Stomach (tissue), 8 donors: ENCODE measurements at regions not wholly inside any gene's neighbourhood (a gene's known extent, or its start where the extent isn't known, plus 50 kb on each side); places are given as distances from the start of the nearest gene placed in this dataset.

Experiments used
- DNase-seq, 2 donors: peaks; one replicate each; pipeline versions ENCODE4 v3.0.0 to v3.0.0-alpha.2; 2013 to 2019
- H3K27ac ChIP-seq, 5 donors: fragments of 200-600 bp in 4 of 5; sonication (generic) in 4 of 5; one replicate each; pipeline ENCODE4 v1.5.1; 2013 to 2019; ENCODE audit warnings: mild to moderate bottlenecking in 1 of 5, moderate library complexity in 1 of 5
- H3K27me3 ChIP-seq, 3 donors: fragments of 200-600 bp; sonication (generic); one replicate each; pipeline ENCODE4 v1.5.1; 2017 to 2019; ENCODE audit warnings: mixed run types in 1 of 3
- H3K36me3 ChIP-seq, 4 donors: fragments of 200-600 bp; sonication (generic); 1 replicate in 3 of 4; 2 replicates in 1 of 4; pipeline ENCODE4 v1.5.1; 2016 to 2019
- H3K4me1 ChIP-seq, 4 donors: fragments of 200-600 bp; sonication (generic); one replicate each; pipeline ENCODE4 v1.5.1; 2016 to 2019
- H3K4me3 ChIP-seq, 4 donors: fragments of 200-600 bp; sonication (generic) in 3 of 4; one replicate each; pipeline ENCODE4 v1.5.1; 2016 to 2019; ENCODE audit warnings: mild to moderate bottlenecking in 1 of 4
- H3K9me3 ChIP-seq, 4 donors: fragments of 200-600 bp; sonication (generic); one replicate each; pipeline ENCODE4 v1.5.1; 2016 to 2019
- CTCF ChIP-seq, 7 experiments: fragments of 450-650 bp in 4 of 7; fragments of 200-600 bp in 3 of 7; sonication (generic) in 3 of 7; IDR thresholded peaks; one replicate each; pipeline ENCODE4 v1.5.1; 2016 to 2019; ENCODE audit warnings: antibody characterized with exemption in 7 of 7, control low read depth in 2 of 7, mild to moderate bottlenecking in 1 of 7
- EP300 ChIP-seq: sonication (generic); formaldehyde crosslinking; IDR thresholded peaks from one replicate; pipeline ENCODE4 v1.6.1; 2017; ENCODE audit warnings: antibody characterized with exemption
- POLR2A ChIP-seq, 4 donors: fragments of 450-650 bp; IDR thresholded peaks; one replicate each; pipeline ENCODE4 v1.6.1; 2016; ENCODE audit warnings: antibody characterized with exemption in 4 of 4, control low read depth in 2 of 4, mild to moderate bottlenecking in 1 of 4, moderate library complexity in 1 of 4
- POLR2AphosphoS5 ChIP-seq, 3 donors: sonication (generic); formaldehyde crosslinking; IDR thresholded peaks; one replicate each; pipeline ENCODE4 v1.6.1; 2016; ENCODE audit warnings: antibody characterized with exemption in 3 of 3
- WGBS, 5 donors: extraction: QIAGEN DNeasy Blood & Tissue Kit in 3 of 5; methylation state at CpG; one replicate each; pipeline versions ENCODE4 v1.1.5 to v1.1.7; 2013 to 2018; 5-methylcytosine and 5-hydroxymethylcytosine counted together
- intact Hi-C: fragments of 100-400 bp; cut with DNase I; formaldehyde crosslinking; loops from one replicate; pipeline ENCODE4 v1.15.1; 2023; ENCODE audit warnings: low total_unique reads
- donor health status: healthy with polysubstance abuse.
- donor health status: Bipolar disorder and iron deficiency.
- donor health status: healthy.

DNA sequence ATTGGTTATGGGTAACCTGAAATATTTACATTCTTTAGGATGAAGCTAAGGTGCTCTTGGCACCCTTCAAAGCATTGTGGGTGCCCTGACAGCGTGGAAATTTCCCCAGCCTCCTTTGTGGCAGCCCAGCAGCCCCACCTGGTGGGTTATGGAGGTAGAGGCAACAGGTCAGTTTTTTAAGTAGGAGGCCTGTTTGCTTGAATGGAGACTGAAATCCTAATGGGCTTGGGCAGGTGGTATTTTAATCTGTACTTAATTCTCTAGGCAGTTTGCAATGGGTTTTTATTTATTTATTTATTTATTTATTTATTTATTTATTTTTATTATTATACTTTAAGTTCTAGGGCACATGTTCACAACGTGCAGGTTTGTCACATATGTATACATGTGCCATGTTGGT is 139.4 kb downstream of the EPC1 start:
- peak; percentile 75 to 78 for DNase-seq
- TF ChIP-seq POLR2A (IDR thresholded peaks at IDR 0.05) (no peak), POLR2AphosphoS5 (IDR thresholded peaks at IDR 0.05) (no peak), CTCF (IDR thresholded peaks at IDR 0.05) (peak in 5 of 7 experiments; percentile 37 to 70 (median 59)), EP300 (no peak)
- Histone ChIP-seq H3K36me3 (no peaks in the 10 kb centered on the region), H3K4me1 (no peaks in the 10 kb centered on the region), H3K27ac (no peak overlapping the region), H3K27me3 (no peaks in the 10 kb centered on the region), H3K9me3 (no peaks in the 10 kb centered on the region), H3K4me3 (no peak overlapping the region)
- intact Hi-C loops = no loop called here
- WGBS, 5 donors = 42 to 56% (median 47%) methylated on average over 2 of the region's 2 CpGs

- intact Hi-C loops = no loop called here
- no peak for TF ChIP-seq CTCF (IDR thresholded peaks at IDR 0.05)
- no peak for TF ChIP-seq EP300
- TF ChIP-seq POLR2AphosphoS5 (IDR thresholded peaks at IDR 0.05) = no peak
- no peak for TF ChIP-seq POLR2A (IDR thresholded peaks at IDR 0.05)
- H3K36me3 ChIP-seq = no peaks in the 10 kb centered on the region
Observed at GRCh38 chr10:32205670-32206069, 141.3 kb downstream of the EPC1 start.

GRCh38 chr10:32204606-32205005 is 142.4 kb downstream of the EPC1 start:
- H3K4me3 ChIP-seq = no peak overlapping the region

More at GRCh38 chr10:32205670-32206069, 141.3 kb downstream of the EPC1 start:
- Histone ChIP-seq H3K4me1 (no peaks in the 10 kb centered on the region), H3K9me3 (no peaks in the 10 kb centered on the region), H3K27ac (no peak overlapping the region), H3K27me3 (no peaks in the 10 kb centered on the region), H3K4me3 (no peak overlapping the region)
- no peak for DNase-seq
- WGBS, 5 donors = 3 to 19% (median 14%) methylated on average over 1 of the region's 1 CpG

GRCh38 chr10:32199714-32200394 is 143.6 kb upstream of the KIF5B start:
- intact Hi-C loops = no loop called here
- H3K27me3 ChIP-seq = no peaks in the 10 kb centered on the region
- peaks cover 0 to 13% (median 0%) of the 10 kb centered on the region in 4 donors for H3K4me1 ChIP-seq
- WGBS, 5 donors = 51 to 63% (median 57%) methylated on average over 5 of the region's 5 CpGs
- no peaks in the 10 kb centered on the region for H3K9me3 ChIP-seq
- no peak overlapping the region for H3K4me3 ChIP-seq
- TF ChIP-seq EP300 = no peak
- TF ChIP-seq POLR2A (IDR thresholded peaks at IDR 0.05) = no peak
- TF ChIP-seq CTCF (IDR thresholded peaks at IDR 0.05) = no peak
- TF ChIP-seq POLR2AphosphoS5 (IDR thresholded peaks at IDR 0.05) = no peak
- no peaks in the 10 kb centered on the region for H3K36me3 ChIP-seq
- no peak overlapping the region for H3K27ac ChIP-seq
- DNase-seq = peak in 1 of 2 donors; percentile 69

More at GRCh38 chr10:32204606-32205005, 142.4 kb downstream of the EPC1 start:
- no peak for DNase-seq
- Histone ChIP-seq H3K36me3 (no peaks in the 10 kb centered on the region), H3K9me3 (no peaks in the 10 kb centered on the region), H3K27me3 (no peaks in the 10 kb centered on the region), H3K27ac (no peak overlapping the region), H3K4me1 (peaks cover 0 to 7% (median 0%) of the 10 kb centered on the region in 4 donors)
- TF ChIP-seq EP300 (no peak), POLR2AphosphoS5 (IDR thresholded peaks at IDR 0.05) (no peak), POLR2A (IDR thresholded peaks at IDR 0.05) (no peak), CTCF (IDR thresholded peaks at IDR 0.05) (no peak)
- WGBS, 5 donors = 64 to 76% (median 70%) methylated on average over 2 of the region's 2 CpGs
- intact Hi-C loops = no loop called here
